GM19025 (cell line): ENCODE measurements at regions not wholly inside any gene's neighbourhood (a gene's known extent, or its start where the extent isn't known, plus 50 kb on each side); places are given as distances from the start of the nearest gene placed in this dataset.

ENCODE experiments used
- ATAC-seq: cut with Tn5 transposase; IDR thresholded peaks from one replicate; pipeline ENCODE4 v1.9.1; 2021; ENCODE audit warnings: mild to moderate bottlenecking, low read depth, moderate library complexity; ENCODE audit not compliant: unreplicated experiment

GRCh38 chr10:120355425-120355824 lies 101.6 kb upstream of the PLPP4 start:
- ATAC-seq: no peak

- no peak for ATAC-seq
Observed at GRCh38 chr10:120360571-120360970, 96.5 kb upstream of the PLPP4 start.

- ATAC-seq: no peak
Observed at GRCh38 chr10:120365872-120366271, 91.2 kb upstream of the PLPP4 start.

- ATAC-seq: no peak
Observed at GRCh38 chr10:120367341-120367740, 89.7 kb upstream of the PLPP4 start.

GRCh38 chr10:120368338-120368737 lies 88.7 kb upstream of the PLPP4 start:
- ATAC-seq: no peak

- no peak for ATAC-seq
Observed at GRCh38 chr10:120368927-120369326, 88.1 kb upstream of the PLPP4 start.

GRCh38 chr10:120369856-120370276 lies 87.2 kb upstream of the PLPP4 start:
- no peak for ATAC-seq

GRCh38 chr10:120371856-120372255 lies 85.2 kb upstream of the PLPP4 start:
- no peak for ATAC-seq

GRCh38 chr10:120372917-120373316 lies 84.1 kb upstream of the PLPP4 start:
- no peak for ATAC-seq

GRCh38 chr10:120375666-120376065 lies 81.4 kb upstream of the PLPP4 start:
- ATAC-seq: no peak

GRCh38 chr10:120381931-120382330 lies 75.1 kb upstream of the PLPP4 start:
- no peak for ATAC-seq

- no peak for ATAC-seq
Observed at GRCh38 chr10:120382360-120382759, 74.7 kb upstream of the PLPP4 start.

GRCh38 chr10:120385992-120386391 lies 71.0 kb upstream of the PLPP4 start:
- no peak for ATAC-seq

- ATAC-seq: no peak
Observed at GRCh38 chr10:120386896-120387295, 70.1 kb upstream of the PLPP4 start.

- ATAC-seq: no peak
Observed at GRCh38 chr10:120387326-120387725, 69.7 kb upstream of the PLPP4 start.

GRCh38 chr10:120392245-120392644 lies 64.8 kb upstream of the PLPP4 start:
- no peak for ATAC-seq

- ATAC-seq: no peak
Observed at GRCh38 chr10:120392671-120393079, 64.4 kb upstream of the PLPP4 start.

- no peak for ATAC-seq
Observed at GRCh38 chr10:120394446-120394845, 62.6 kb upstream of the PLPP4 start.

- ATAC-seq: no peak
Observed at GRCh38 chr10:120396228-120396627, 60.8 kb upstream of the PLPP4 start.

GRCh38 chr10:120398180-120398579 lies 58.8 kb upstream of the PLPP4 start:
- ATAC-seq: no peak

GRCh38 chr10:120400601-120401000 lies 56.4 kb upstream of the PLPP4 start:
- no peak for ATAC-seq

GRCh38 chr10:120402147-120402766 lies 54.8 kb upstream of the PLPP4 start:
- ATAC-seq: no peak

- no peak for ATAC-seq
Observed at GRCh38 chr10:120403109-120403508, 53.9 kb upstream of the PLPP4 start.
